Prostate gland (tissue), 2 donors: ENCODE measurements at regions not wholly inside any gene's neighbourhood (a gene's known extent, or its start where the extent isn't known, plus 50 kb on each side); places are given as distances from the start of the nearest gene placed in this dataset.

Experiments
- POLR2A ChIP-seq: fragments of 450-650 bp; IDR thresholded peaks from one replicate; pipeline ENCODE4 v1.6.1; 2016; ENCODE audit warnings: antibody characterized with exemption, mild to moderate bottlenecking
- POLR2AphosphoS5 ChIP-seq: sonication (generic); formaldehyde crosslinking; IDR thresholded peaks from one replicate; pipeline ENCODE4 v1.6.1; 2017; ENCODE audit warnings: antibody characterized with exemption
- TF ChIP-seq, protein P1 (sequence below), 4 experiments: fragments of 200-600 bp in 2 of 4; fragments of 450-650 bp in 2 of 4; sonication (generic) in 2 of 4; IDR thresholded peaks; 1 replicate in 3 of 4; 2 replicates in 1 of 4; pipeline ENCODE4 v1.5.1; 2016 to 2019; ENCODE audit warnings: antibody characterized with exemption in 4 of 4, mild to moderate bottlenecking in 2 of 4, moderate library complexity in 2 of 4

DNA sequence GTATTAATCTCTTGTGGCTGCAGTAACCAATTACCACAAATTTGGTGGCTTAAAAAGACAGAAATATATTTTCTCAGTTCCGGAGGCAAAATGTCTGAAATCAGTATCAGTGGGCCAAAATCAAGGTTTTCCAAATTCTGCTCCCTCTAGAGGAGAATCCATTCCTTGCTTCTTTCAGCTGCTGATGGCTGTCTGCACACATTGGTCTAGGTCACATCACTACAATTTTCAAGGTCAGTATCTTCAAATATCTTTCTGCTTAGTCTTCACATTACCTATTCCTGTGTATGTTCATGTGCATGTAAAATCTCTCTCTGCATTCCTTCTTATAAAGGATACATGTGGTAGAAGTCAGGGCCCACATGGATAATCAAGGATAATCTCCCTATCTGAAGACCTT is 999.4 kb downstream of the KCNT2 start:
- no peak for TF ChIP-seq POLR2A
- TF ChIP-seq, protein P1, sequence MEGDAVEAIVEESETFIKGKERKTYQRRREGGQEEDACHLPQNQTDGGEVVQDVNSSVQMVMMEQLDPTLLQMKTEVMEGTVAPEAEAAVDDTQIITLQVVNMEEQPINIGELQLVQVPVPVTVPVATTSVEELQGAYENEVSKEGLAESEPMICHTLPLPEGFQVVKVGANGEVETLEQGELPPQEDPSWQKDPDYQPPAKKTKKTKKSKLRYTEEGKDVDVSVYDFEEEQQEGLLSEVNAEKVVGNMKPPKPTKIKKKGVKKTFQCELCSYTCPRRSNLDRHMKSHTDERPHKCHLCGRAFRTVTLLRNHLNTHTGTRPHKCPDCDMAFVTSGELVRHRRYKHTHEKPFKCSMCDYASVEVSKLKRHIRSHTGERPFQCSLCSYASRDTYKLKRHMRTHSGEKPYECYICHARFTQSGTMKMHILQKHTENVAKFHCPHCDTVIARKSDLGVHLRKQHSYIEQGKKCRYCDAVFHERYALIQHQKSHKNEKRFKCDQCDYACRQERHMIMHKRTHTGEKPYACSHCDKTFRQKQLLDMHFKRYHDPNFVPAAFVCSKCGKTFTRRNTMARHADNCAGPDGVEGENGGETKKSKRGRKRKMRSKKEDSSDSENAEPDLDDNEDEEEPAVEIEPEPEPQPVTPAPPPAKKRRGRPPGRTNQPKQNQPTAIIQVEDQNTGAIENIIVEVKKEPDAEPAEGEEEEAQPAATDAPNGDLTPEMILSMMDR (IDR thresholded peaks at IDR 0.05): no peak
- no peak for TF ChIP-seq POLR2AphosphoS5
